ENCODE measurements at regions not wholly inside any gene's neighbourhood (a gene's known extent, or its start where the extent isn't known, plus 50 kb on each side); places are given as distances from the start of the nearest gene placed in this dataset.

DNA sequence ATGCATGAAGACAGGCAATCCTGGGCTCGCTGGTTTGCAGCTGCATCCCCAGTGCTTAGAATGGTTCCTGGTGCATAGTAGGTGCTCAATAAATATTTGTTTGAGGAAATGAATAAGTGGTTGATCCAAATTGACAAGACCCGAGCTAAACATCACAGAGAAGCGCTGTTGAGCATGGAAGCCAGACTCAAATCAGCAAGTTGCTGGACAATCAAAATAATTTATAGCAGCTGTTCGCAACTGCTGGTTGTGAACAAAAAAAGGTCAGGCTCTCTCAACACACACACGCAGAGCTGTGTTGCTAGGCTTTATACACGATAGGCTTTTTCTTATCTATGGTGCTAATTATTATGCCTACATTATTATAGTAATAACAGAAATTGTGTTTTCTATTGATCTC, 190.2 kb downstream of the TBX5 start:
- intact Hi-C loops (cut with micrococcal nuclease), result no loop called here
- TF ChIP-seq, protein P1, sequence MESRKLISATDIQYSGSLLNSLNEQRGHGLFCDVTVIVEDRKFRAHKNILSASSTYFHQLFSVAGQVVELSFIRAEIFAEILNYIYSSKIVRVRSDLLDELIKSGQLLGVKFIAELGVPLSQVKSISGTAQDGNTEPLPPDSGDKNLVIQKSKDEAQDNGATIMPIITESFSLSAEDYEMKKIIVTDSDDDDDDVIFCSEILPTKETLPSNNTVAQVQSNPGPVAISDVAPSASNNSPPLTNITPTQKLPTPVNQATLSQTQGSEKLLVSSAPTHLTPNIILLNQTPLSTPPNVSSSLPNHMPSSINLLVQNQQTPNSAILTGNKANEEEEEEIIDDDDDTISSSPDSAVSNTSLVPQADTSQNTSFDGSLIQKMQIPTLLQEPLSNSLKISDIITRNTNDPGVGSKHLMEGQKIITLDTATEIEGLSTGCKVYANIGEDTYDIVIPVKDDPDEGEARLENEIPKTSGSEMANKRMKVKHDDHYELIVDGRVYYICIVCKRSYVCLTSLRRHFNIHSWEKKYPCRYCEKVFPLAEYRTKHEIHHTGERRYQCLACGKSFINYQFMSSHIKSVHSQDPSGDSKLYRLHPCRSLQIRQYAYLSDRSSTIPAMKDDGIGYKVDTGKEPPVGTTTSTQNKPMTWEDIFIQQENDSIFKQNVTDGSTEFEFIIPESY (IDR thresholded peaks at IDR 0.05; ENCODE audit: extremely low read depth, insufficient replicate concordance, low read length), result no peak
- TF ChIP-seq EZH2 (IDR thresholded peaks at IDR 0.05), result no peak
- TF ChIP-seq, protein P2, sequence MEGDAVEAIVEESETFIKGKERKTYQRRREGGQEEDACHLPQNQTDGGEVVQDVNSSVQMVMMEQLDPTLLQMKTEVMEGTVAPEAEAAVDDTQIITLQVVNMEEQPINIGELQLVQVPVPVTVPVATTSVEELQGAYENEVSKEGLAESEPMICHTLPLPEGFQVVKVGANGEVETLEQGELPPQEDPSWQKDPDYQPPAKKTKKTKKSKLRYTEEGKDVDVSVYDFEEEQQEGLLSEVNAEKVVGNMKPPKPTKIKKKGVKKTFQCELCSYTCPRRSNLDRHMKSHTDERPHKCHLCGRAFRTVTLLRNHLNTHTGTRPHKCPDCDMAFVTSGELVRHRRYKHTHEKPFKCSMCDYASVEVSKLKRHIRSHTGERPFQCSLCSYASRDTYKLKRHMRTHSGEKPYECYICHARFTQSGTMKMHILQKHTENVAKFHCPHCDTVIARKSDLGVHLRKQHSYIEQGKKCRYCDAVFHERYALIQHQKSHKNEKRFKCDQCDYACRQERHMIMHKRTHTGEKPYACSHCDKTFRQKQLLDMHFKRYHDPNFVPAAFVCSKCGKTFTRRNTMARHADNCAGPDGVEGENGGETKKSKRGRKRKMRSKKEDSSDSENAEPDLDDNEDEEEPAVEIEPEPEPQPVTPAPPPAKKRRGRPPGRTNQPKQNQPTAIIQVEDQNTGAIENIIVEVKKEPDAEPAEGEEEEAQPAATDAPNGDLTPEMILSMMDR (IDR thresholded peaks at IDR 0.05 in 2 of 3, conservative IDR thresholded peaks at IDR 0.05 in 1 of 3; ENCODE audit: borderline replicate concordance in 1 of 3, insufficient read depth in 1 of 3, low read depth in 2 of 3, low read length in 2 of 3), result no peak
- TF ChIP-seq POLR2A (IDR thresholded peaks at IDR 0.05; ENCODE audit: borderline replicate concordance, extremely low read depth, insufficient read depth, insufficient read length), result no peak
- TF ChIP-seq, protein P3, sequence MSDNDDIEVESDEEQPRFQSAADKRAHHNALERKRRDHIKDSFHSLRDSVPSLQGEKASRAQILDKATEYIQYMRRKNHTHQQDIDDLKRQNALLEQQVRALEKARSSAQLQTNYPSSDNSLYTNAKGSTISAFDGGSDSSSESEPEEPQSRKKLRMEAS (IDR thresholded peaks at IDR 0.05), result no peak
- no peak for TF ChIP-seq REST (IDR thresholded peaks at IDR 0.05; ENCODE audit: low read depth)
- no peak for TF ChIP-seq FOSL1 (IDR thresholded peaks at IDR 0.05; ENCODE audit: low read depth)
- no peak for TF ChIP-seq ELF1 (IDR thresholded peaks at IDR 0.05; ENCODE audit: borderline replicate concordance, low read depth)
- DNase-seq (ENCODE audit: low read depth, low spot score) (no peak), ATAC-seq (no peak)
- Histone ChIP-seq H3K9me2 (ENCODE audit: insufficient read depth) (no peaks in the 10 kb centered on the region), H3K9ac (ENCODE audit: low read length) (no peak overlapping the region), H3K4me3 (replicated peaks in 1 of 2; ENCODE audit: low read depth in 1 of 2, low read length in 2 of 2) (no peak overlapping the region), H3K27me3 (ENCODE audit: insufficient read depth, low read length) (peaks cover 31% of the 10 kb centered on the region), H3K4me1 (ENCODE audit: control insufficient read depth in 1 of 2, insufficient read depth in 2 of 2, low read length in 2 of 2) (no peaks in the 10 kb centered on the region), H3K4me2 (ENCODE audit: low read length) (no peak overlapping the region), H3K36me3 (ENCODE audit: control insufficient read depth in 1 of 2, insufficient read depth in 2 of 2, low read length in 2 of 2) (no peaks in the 10 kb centered on the region), H3K27ac (ENCODE audit: low read depth, low read length) (no peak overlapping the region), H2AFZ (ENCODE audit: low read depth, low read length, poor library complexity, severe bottlenecking) (no peak overlapping the region), H3K9me3 (ENCODE audit: control insufficient read depth in 1 of 2, insufficient read depth in 1 of 2, low read depth in 1 of 2, low read length in 2 of 2) (no peaks in the 10 kb centered on the region), H3K79me2 (ENCODE audit: insufficient read depth, low read length) (no peaks in the 10 kb centered on the region), H4K20me1 (ENCODE audit: insufficient read depth) (no peaks in the 10 kb centered on the region)
- CTCF ChIA-PET, result no interaction called here
- POLR2A ChIA-PET, result interaction anchor here (0.6 kb wide), 1 partner anchor 11 kb away, joined by 6 read pairs; no protein-coding TSS in a partner anchor
- no TSS peak for BruUV-seq (replicated peaks)
- RAD21 ChIA-PET (ENCODE audit: low non-redundant PET in 1 of 2, low total read pairs in 2 of 2, uncharacterized antibody in 2 of 2, unreplicated experiment in 2 of 2), result no interaction called here
